Inflammatory macrophage (primary cell): ENCODE measurements at regions not wholly inside any gene's neighbourhood (a gene's known extent, or its start where the extent isn't known, plus 50 kb on each side); places are given as distances from the start of the nearest gene placed in this dataset.

Source experiments
- DNase-seq, 2 donors: peaks; one replicate each; pipeline ENCODE4 v3.0.0-alpha.2; 2020 to 2022

- no peak for DNase-seq
Measured at GRCh38 chr17:5821803-5822202, 237.5 kb upstream of the NLRP1 start.

DNA sequence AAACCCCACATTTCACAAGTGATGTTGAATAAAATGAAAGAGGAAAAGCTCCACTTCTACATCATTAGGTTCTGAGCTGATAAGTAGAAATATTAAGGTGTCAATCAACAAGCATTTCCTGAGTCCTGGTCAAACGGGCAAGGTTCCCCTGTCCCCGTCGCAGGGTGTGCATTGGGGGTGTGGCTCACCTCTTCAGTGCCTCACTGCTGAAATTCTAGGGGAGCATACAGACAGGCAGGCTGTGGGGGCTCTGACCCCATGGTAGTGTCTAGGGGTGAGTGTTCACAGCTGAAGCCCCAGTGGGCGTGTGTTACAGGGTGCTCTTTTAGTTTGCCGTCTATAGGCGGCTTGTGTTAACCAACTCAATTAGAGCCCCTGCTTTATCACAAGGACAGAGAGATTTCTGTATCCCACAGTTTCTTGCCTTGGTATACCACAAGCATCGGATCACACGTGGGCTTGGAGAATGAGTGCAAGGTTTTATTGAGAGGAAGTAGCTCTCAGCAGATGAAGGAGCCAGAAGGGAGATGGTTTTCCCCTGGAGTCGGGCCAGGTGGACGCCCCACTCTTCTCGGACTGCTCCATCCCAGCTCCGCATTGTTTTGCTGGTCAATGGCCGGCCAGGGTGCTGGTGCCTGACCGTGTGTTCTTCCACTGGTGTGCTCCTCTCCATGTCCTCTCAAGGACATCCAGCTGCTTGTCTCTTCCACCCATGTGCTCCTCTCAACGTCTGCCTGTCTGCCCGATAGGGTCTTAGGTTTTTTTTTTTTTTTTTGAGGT, 238.2 kb upstream of the NLRP1 start:
- no peak for DNase-seq

DNA sequence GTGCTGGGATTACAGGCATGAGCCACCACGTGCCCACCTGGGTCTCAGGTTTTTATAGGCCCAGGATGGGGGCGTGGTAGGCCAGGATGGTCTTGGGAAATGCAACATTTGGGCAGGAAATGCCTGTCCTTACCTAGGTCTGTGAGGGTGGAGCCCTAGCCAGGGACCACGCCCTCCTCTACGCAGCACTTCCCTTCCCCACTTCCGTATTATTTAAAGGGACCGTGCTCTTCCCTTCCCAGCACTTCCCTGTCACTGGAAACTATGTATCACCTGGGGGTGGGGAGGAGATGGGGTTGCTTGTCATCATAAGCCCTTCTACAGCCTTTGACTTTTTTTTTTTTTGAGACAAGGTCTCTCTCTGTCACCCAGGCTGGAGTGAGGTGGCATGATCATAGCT, 238.9 kb upstream of the NLRP1 start:
- DNase-seq: no peak

DNA sequence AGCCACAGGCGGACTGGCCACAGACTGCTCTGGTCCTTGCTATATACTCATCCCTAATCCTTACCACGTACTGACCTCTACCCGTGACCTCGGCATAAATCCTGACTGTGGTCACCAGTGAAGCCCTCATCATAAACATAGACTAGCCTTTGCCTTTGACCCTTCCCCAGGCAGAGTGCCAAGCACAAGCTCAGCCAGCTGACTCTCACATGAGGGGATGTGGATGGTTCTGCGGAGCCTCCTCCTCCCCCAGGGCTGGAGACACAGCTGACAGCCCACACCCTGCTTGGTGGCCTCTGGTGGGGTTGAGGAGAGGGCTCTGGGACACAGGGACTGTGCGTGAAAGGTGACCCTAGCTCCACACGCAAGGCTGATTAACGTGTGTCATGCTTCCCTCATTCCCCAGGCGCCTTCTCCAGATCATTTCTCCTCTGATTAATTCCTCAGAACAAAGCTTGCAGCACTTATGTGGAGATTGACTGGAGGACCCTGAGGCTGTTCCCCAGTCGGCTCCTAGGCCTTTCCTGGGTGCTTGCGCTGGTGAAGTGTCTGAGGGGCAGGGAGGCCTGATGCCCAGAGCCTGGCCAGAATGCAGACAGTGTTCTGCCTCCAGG, 241.5 kb upstream of the NLRP1 start:
- DNase-seq: no peak

DNA sequence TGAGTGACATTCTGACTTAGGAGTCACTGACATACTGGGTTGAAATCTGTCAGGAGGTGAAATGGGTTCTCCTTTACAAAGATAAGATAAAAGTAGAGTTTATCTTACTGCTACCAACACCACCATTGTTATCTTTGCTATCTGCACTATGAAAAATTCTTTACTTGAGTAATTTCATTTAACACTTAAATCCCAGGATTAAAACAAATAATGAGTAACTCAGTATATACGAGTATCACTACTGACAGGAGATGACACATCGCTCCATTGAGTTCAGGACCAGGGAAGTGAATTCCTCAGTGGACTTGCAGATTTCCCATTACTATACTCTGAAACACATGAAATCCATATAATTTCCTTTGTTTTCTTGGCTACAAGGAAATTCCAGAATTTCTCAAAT, 242.1 kb upstream of the NLRP1 start:
- DNase-seq: no peak

DNA sequence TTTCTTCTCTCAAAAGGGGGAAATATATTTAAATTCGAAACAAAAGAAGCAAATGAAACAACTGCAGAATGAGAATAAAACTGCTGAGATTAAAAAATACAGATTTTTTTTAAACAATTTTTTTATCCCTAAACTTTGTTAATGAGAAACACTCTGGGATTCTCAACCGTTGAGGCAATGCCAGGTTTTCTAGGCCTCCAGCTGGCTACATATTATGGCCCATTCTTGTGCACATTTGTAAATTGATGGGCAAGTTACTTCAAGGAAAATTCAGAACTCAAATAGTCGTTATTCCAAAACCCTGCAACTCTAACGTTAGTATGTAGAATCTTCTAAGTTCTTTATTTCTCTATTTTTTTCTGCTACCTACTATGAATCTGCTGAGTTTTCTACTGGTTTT, 239.3 kb upstream of the WSCD1 start:
- DNase-seq: no peak

- DNase-seq: no peak
Measured at GRCh38 chr17:5832886-5833285, 237.3 kb upstream of the WSCD1 start.

DNA sequence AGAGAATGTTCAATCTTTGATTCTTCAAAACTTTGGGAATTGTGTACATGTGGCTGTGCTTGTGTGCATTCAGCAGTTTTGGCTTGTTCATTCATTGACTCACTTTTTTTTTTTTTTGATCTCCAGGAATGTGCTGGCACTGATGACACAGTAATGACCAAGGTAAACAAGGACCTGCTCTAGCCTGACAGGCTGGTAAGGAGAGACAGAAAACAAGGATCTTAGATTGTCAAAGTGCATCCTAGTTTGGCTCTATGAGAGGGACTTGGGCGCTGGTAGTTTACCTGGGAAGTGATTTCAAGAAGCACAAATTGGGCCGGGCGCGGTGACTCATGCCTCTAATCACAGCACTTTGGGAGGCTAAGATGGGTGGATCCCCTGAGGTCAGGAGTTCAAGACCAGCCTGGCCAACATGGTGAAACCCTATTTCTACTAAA, 233.1 kb upstream of the WSCD1 start:
- DNase-seq: no peak

- DNase-seq: no peak
Measured at GRCh38 chr17:5838661-5839300, 231.4 kb upstream of the WSCD1 start.

GRCh38 chr17:5840811-5841446, 229.2 kb upstream of the WSCD1 start:
- DNase-seq: no peak

DNA sequence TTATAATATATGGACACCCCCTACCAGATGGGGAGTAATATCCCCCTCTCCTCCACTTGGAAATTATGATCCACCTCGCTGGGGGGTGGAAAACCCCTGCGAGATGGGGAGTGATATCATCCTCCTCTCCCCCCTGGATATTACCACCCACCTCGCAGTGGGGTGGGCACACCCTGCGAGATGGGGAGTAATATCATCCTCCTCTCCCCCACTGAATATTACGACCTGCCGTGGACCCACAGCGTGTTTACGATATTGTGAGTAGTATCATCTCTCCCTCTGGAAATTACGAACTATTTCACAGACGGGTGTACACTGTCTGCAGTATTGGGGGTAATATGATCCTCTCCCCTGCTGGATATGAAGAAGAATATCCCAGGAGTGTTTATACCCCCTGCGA, 228.3 kb upstream of the WSCD1 start:
- DNase-seq: no peak

GRCh38 chr17:5843366-5844026, 226.7 kb upstream of the WSCD1 start:
- no peak for DNase-seq

DNA sequence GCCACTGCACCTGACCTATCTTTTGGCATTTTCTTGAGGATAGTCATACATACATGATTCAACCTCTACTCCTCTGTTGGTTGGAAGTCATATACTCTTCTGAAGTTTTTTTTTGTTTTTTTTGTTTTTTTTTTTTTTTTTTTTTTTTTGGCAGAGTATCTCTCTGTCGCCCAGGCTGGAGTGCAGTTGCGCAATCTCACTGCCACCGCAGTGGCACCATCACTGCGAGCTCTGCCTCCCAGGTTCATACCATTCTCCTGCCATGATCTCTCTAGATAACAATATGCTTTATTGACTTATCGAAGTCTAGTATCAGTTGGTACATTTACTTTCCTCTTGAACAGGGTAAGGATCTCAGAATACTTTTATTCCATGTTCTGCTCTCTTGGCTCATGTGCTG, 224.2 kb upstream of the WSCD1 start:
- no peak for DNase-seq

DNA sequence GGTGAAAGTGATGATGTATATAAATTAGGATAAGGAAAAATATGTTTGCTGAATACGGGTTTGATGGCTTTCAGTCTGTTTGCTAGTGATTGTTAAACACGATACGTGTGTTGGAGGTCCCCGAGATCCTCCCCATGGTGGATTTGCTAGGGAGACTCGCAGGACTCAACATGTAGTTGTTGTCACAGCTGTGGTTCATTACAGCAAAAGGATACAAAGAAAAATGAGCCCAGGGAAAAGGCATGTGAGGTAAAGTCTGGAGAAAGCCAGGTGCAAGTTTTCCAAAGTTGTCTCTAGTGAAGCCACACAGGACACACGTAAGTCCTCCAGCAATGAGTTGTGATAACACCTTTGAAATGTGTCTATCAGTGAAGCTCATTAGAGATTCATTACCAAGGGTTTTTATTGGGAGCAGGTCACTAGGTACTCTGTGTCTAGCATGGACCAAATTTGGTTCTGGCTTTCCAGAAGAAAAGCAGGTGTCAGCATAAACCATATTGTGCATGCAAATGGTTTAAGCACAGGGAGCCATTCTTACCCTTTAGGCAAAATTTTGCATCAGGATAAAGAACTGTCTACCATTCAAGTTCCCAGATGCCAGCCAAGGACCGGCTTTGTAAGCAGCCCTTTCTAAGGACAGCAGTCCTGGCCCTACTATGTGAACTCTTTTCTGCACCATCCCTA, 215.2 kb upstream of the WSCD1 start:
- DNase-seq: no peak

DNA sequence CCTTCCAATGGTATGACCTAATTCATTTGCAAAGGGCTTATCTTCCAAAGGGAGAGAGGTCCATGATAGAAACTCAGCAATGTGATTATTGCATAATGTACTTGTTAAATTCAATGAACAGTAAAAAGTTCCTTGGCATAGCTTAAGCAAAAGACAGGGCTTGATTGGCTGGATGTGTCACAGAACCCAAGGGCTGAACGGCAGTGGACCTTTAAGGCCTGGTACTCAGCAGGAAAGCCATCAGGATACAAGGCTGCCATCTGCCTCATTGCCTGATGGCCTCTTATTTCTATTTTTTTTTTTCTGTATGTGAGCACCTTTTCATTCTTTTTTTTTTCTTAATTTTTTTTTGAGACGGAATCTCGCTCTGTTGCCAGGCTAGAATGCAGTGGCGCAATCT, 208.9 kb upstream of the WSCD1 start:
- no peak for DNase-seq

DNA sequence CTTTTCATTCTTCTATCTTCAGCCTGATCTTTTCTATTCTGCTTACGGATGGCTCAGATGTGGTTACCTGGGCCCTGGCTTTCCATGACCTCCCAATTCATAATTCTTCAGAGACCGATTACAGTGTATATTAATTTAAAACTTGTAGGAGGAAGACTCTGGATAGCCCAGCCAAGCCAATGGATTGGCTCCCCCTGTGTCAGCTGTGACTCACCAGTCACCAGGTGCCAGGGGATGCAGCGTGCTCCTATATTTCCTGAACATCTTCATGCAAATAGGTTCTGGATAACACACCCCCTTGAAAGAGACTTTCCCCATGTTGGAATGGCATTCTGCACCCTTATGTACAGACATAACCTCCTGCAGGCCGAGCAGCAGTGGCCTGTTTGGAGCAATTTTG, 208.3 kb upstream of the WSCD1 start:
- no peak for DNase-seq

GRCh38 chr17:5862395-5862794, 207.8 kb upstream of the WSCD1 start:
- no peak for DNase-seq

GRCh38 chr17:5864741-5865657, 205.2 kb upstream of the WSCD1 start:
- DNase-seq: no peak

- no peak for DNase-seq
Measured at GRCh38 chr17:5866978-5867377, 203.2 kb upstream of the WSCD1 start.

- no peak for DNase-seq
Measured at GRCh38 chr17:5869041-5869745, 201.0 kb upstream of the WSCD1 start.
